Subcutaneous abdominal adipose tissue (tissue), 5 donors: ENCODE measurements at regions not wholly inside any gene's neighbourhood (a gene's known extent, or its start where the extent isn't known, plus 50 kb on each side); places are given as distances from the start of the nearest gene placed in this dataset.

Source experiments
- H3K27ac ChIP-seq: one replicate; pipeline ENCODE4 v1.7.0; 2013; ENCODE audit warnings: low read depth, mild to moderate bottlenecking, inconsistent platforms, low read length, moderate library complexity
- H3K27me3 ChIP-seq, 5 donors: one replicate each; pipeline ENCODE4 v1.7.0; 2013; ENCODE audit warnings: low read length in 5 of 5, inconsistent platforms in 1 of 5; ENCODE audit not compliant: control insufficient read depth in 5 of 5, insufficient read depth in 4 of 5
- H3K36me3 ChIP-seq, 5 donors: one replicate each; pipeline ENCODE4 v1.7.0; 2013; ENCODE audit warnings: low read length in 5 of 5; ENCODE audit not compliant: control insufficient read depth in 5 of 5, insufficient read depth in 5 of 5
- H3K4me1 ChIP-seq, 5 donors: one replicate each; pipeline ENCODE4 v1.7.0; 2013; ENCODE audit warnings: low read length in 5 of 5, mild to moderate bottlenecking in 3 of 5, moderate library complexity in 1 of 5; ENCODE audit not compliant: control insufficient read depth in 5 of 5, insufficient read depth in 5 of 5
- H3K4me3 ChIP-seq, 5 donors: one replicate each; pipeline ENCODE4 v1.7.0; 2013; ENCODE audit warnings: low read length in 5 of 5, low read depth in 1 of 5
- H3K9ac ChIP-seq, 5 donors: one replicate each; pipeline ENCODE4 v1.7.0; 2013; ENCODE audit warnings: low read length in 5 of 5, mild to moderate bottlenecking in 4 of 5, moderate library complexity in 3 of 5
- H3K9me3 ChIP-seq, 5 donors: one replicate each; pipeline ENCODE4 v1.7.0; 2013; ENCODE audit warnings: low read length in 5 of 5; ENCODE audit not compliant: control insufficient read depth in 5 of 5
- donor health status: healthy.
- donor health status: healthy.
- donor health status: healthy.
- donor health status: healthy.
- donor health status: healthy.

DNA sequence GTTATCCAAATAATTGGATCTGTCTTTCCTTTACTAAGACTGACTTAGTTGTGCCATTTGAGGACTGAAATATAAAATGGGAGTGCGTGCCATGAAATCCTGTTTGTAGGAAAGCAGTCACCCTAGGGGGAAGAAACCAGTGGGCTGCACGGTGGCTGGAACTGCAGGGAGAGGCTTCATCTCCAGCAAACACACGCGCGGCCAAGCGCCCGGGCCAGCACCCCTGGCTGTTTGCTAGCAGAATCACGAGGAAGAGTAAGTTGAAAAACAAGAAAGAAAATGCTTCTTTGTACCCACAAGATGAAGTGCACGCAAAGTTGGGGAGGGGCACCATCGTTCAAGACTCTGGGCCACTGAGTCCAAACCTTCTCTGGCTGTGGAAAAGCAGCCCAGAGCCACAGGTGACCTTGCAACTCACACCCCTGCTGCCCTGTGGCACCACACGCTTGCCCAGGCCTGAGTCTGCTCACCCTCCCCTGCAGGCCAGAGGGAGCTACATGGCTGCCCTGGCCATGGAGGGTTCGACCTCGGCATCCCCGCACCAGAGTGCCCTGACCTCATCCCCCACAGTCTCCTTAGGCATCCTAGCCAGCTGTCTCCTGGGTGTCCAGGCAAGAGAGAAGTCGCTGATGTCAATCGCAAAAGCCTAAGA lies 55.2 kb downstream of the IRX2 start:
- peaks cover 0 to 6% (median 0%) of the 10 kb centered on the region in 5 donors for H3K27me3 ChIP-seq
- peaks cover 0 to 8% (median 5%) of the 10 kb centered on the region in 5 donors for H3K9me3 ChIP-seq
- no peak overlapping the region for H3K9ac ChIP-seq
- no peak overlapping the region for H3K4me3 ChIP-seq
- H3K27ac ChIP-seq: no peak overlapping the region
- H3K36me3 ChIP-seq: no peaks in the 10 kb centered on the region
- H3K4me1 ChIP-seq: no peaks in the 10 kb centered on the region

DNA sequence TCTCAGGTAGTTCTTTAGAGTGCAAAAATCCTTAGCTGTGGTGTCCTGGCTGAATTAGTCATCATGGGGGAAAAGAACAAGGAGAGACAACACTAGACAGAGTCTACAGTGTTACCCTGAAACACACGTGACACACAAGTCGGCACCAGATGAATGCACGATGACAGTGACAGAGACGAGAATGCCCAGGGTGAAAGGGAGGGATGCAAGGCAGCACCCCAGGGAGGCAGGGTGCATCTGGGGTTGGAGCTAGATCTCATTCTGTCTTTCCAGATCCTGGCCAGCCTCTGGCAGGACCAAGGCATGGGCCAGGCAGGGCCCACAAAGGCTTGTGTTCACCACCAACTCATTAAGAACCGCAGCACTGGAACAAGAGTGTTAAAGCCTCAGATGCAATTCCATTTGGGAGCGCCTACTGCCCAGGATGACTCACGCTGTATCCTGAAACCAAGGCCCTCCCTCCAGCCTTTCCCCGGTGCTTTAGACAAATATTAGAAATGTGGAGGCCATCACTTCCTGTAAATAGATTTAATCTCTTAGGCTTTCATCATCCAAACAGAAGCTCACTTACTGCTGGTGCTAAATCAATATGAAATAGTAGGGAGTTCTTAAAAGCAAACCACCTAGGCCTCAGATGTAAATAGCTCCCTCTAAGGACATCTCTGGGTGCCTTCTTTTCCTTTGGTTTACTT lies 56.1 kb downstream of the IRX2 start:
- Histone ChIP-seq H3K27ac (no peak overlapping the region), H3K9me3 (peaks cover 0 to 8% (median 5%) of the 10 kb centered on the region in 5 donors), H3K36me3 (no peaks in the 10 kb centered on the region), H3K4me3 (no peak overlapping the region), H3K9ac (no peak overlapping the region), H3K27me3 (peaks cover 0 to 6% (median 0%) of the 10 kb centered on the region in 5 donors), H3K4me1 (no peaks in the 10 kb centered on the region)

DNA sequence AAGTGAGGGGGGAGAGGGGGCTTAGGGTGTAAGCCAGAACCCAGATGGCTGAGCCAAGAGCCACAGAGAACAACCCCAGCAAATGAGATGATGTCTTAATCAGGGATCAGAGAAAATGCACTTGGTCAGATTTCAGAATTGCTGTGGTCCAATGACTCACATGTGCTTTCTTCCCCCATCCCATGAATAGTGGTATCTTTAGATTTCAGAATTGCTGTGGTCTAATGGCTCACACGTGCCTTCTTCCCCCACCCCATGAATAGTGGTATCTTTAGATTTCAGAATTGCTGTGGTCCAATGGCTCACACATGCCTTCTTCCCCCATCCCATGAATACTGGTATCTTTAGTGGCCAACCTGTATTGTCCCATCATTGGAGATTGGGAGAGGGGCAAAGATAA lies 59.9 kb downstream of the IRX2 start:
- Histone ChIP-seq H3K27me3 (peaks cover 0 to 7% (median 3%) of the 10 kb centered on the region in 5 donors), H3K9me3 (peaks cover 0 to 8% (median 5%) of the 10 kb centered on the region in 5 donors), H3K36me3 (no peaks in the 10 kb centered on the region), H3K27ac (no peak overlapping the region), H3K4me1 (no peaks in the 10 kb centered on the region), H3K9ac (no peak overlapping the region), H3K4me3 (no peak overlapping the region)

DNA sequence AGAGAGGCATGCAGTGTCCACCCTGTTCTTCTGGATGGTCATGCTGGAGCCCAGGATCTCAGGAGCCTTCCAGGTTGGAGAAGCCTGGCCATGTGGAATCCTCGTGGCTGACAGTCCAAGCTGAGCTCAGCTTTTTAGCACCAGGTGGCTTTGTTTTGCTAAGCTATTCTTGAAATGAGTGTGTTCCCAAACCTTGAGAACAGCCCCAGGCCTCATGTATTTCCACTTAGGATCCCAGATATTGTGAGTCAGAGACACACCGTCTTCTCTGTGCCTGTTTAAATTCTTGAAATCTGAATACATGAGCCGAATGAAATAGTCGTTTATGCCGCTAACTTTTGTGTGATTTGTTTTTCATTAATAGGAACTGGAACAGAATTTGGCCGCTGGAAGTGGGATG lies 61.2 kb downstream of the IRX2 start:
- H3K27me3 ChIP-seq: peaks cover 0 to 7% (median 0%) of the 10 kb centered on the region in 5 donors
- H3K27ac ChIP-seq: no peak overlapping the region
- H3K36me3 ChIP-seq: no peaks in the 10 kb centered on the region
- no peak overlapping the region for H3K4me3 ChIP-seq
- no peak overlapping the region for H3K9ac ChIP-seq
- H3K9me3 ChIP-seq: peaks cover 0 to 8% (median 5%) of the 10 kb centered on the region in 5 donors
- H3K4me1 ChIP-seq: no peaks in the 10 kb centered on the region

DNA sequence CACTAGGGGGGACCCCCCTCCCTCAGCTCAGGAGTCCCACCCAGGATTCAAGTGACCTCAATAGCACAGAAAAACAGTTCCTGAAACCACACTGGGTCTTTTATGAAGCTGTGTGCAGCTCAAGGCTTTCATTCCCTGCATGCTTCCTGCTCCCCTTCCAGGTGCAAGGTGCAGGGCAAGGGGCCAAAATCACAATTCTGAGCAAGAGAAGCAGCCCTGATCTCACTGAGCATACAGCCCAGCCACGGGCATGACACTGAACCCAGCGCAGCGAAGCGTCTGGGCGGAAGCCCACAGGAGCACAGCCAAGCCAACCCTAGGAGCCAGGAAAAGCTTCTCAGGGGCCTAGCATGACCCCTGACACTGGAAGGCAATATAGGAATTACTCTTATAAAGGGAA lies 62.9 kb downstream of the IRX2 start:
- no peaks in the 10 kb centered on the region for H3K4me1 ChIP-seq
- H3K27me3 ChIP-seq: peaks cover 0 to 7% (median 3%) of the 10 kb centered on the region in 5 donors
- no peak overlapping the region for H3K4me3 ChIP-seq
- H3K9me3 ChIP-seq: peaks cover 0 to 8% (median 5%) of the 10 kb centered on the region in 5 donors
- H3K9ac ChIP-seq: no peak overlapping the region
- no peak overlapping the region for H3K27ac ChIP-seq
- no peaks in the 10 kb centered on the region for H3K36me3 ChIP-seq

DNA sequence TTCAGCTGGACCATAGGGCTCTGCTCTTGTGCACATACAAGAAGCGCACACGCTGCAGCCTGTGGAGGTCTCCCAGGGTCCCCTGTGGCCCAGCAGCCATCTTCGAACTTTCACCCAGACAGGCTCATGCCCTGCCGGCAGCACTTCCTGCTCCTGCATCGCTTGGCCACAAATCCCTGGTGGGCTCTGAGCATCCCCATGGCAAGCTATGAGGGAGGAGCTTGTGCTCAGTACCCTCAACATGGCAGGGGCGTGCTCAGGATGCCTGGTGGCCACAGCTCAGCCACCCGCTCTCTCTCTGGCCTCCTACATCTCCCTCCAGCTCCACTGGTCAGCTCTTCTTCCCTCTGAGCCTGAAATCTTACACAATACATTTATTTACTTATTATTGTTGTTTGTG lies 63.7 kb downstream of the IRX2 start:
- Histone ChIP-seq H3K36me3 (no peaks in the 10 kb centered on the region), H3K9me3 (peaks cover 0 to 8% (median 5%) of the 10 kb centered on the region in 5 donors), H3K9ac (no peak overlapping the region), H3K27ac (no peak overlapping the region), H3K4me3 (no peak overlapping the region), H3K4me1 (no peaks in the 10 kb centered on the region), H3K27me3 (peaks cover 0 to 4% (median 3%) of the 10 kb centered on the region in 5 donors)

DNA sequence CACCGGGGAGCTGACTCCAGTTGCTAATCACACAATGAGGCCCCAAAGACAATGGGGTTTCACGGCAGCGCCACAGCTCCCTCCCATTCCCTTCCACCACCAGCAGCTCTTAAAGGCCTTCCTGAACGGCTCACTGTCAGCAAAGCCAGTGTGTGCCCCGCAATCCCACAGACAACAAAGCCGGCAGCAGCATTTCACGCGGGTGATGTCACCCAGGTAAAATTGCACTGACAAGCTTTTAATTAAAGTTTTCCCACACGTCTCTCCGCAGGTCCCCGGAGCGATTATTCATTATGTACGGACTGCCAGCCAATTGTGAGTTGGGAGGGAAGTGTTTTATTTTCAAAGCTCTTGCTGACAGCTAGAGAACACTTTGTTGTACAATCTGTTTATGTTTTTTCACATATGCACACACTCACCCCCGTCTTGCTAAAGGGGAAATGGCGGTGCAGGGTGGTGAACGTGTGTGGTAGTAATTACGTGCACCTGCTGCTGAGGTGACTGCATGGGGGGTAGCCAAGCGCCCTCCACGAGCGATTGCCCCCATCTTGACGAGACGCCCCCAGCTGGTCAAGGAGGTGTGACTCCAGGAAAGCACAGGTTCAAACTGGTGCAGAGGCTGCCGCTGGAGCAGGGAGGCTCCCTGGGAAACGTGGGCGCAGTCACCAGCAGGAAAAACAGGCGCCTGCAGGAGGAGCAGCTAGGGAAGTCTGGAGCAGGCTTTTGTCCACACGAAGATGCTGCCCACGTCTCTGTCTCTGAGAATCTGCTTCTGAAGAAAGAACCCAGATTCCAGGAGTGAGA lies 65.0 kb downstream of the IRX2 start:
- Histone ChIP-seq H3K4me3 (no peak overlapping the region), H3K27me3 (peaks cover 0 to 6% (median 4%) of the 10 kb centered on the region in 5 donors), H3K9ac (no peak overlapping the region), H3K27ac (no peak overlapping the region), H3K9me3 (peaks cover 0 to 2% (median 2%) of the 10 kb centered on the region in 5 donors), H3K4me1 (no peaks in the 10 kb centered on the region), H3K36me3 (no peaks in the 10 kb centered on the region)

DNA sequence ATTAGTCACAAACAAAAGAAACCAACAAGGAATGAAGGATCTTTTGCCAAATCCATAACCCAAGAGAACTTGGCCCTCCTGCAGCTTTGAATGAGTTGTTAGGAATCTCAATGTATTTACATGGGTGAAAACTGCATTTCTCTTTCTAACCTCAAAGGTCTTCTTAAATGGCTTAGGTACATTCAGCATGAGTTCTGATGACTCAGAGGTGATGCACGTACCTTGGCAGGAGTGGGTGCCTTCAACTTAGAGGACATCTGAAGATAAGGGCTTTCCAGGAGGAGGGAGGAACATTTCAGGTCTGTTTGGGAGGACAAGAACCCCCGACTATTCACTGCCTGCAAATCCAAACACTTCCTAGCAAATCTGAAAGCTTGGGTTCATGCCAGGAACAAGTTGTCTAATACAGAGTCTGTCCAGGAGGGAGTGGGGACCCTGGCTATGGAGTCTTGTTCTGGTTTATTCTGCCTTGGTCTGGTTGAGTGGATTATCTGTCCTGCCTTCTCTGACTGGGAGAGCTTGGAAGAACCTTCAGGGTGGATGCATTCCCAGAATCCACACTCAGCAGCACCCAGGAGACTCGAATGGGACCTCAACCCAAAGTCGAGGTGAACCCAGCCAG lies 65.7 kb downstream of the IRX2 start:
- Histone ChIP-seq H3K36me3 (no peaks in the 10 kb centered on the region), H3K4me3 (no peak overlapping the region), H3K9ac (no peak overlapping the region), H3K9me3 (peaks cover 0 to 2% (median 0%) of the 10 kb centered on the region in 5 donors), H3K4me1 (no peaks in the 10 kb centered on the region), H3K27ac (no peak overlapping the region), H3K27me3 (peaks cover 0 to 6% (median 4%) of the 10 kb centered on the region in 5 donors)

DNA sequence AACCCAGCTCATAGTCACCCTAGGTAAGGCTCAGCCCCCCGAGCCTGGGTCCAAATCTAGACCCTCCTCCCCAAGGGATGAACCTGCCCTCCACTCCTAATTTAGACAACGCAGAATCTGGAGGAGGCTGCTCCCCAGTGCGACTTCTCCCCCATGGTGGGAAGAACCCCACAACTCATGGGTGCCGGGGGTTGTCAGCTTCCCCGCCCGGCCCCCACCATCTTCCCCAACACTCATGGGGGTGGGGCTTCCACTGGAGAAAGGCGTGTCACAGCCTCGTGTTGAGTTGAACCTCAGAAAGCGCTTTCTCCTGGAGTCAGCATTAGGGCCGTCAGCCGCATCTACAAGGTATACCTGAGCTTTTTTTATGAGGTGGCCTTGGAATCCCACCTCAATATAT lies 66.9 kb downstream of the IRX2 start:
- Histone ChIP-seq H3K27me3 (peaks cover 0 to 6% (median 4%) of the 10 kb centered on the region in 5 donors), H3K9ac (no peak overlapping the region), H3K4me1 (no peaks in the 10 kb centered on the region), H3K36me3 (no peaks in the 10 kb centered on the region), H3K9me3 (peaks cover 0 to 2% (median 0%) of the 10 kb centered on the region in 5 donors), H3K27ac (no peak overlapping the region), H3K4me3 (no peak overlapping the region)
